ENCODE measurements at regions not wholly inside any gene's neighbourhood (a gene's known extent, or its start where the extent isn't known, plus 50 kb on each side); places are given as distances from the start of the nearest gene placed in this dataset.

DNA sequence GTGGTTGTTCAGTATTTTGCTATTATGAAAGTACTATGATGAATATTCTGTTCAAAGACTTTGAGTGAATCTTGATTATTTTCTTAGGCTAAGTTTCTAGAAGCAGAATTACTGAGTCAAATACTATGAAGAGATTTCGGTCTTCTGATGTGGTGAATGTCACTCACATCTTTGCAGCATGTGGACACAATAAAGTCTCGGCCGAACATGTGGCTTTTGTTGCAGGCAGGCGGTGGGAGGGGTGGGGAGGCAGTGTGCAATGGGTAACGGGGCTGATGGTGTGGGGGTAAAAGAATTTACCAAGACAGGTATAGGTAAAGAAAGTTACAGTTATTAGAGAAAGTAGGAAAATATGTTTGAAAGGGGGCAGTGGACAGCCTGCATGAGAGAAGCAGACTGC is 156.4 kb upstream of the DTNBP1 start:
- Histone ChIP-seq H3K27ac (ENCODE audit: low read depth in 2 of 2, low read length in 2 of 2) (no peak overlapping the region), H3K9ac (ENCODE audit: low read length in 3 of 3) (no peak overlapping the region), H3K4me3 (ENCODE audit: low read length in 3 of 3) (no peak overlapping the region), H3K36me3 (ENCODE audit: control insufficient read depth in 2 of 3, insufficient read depth in 3 of 3, low read length in 3 of 3) (no peaks in the 10 kb centered on the region), H3K4me1 (ENCODE audit: control insufficient read depth in 2 of 3, insufficient read depth in 2 of 3, low read depth in 1 of 3, low read length in 3 of 3) (no peaks in the 10 kb centered on the region), H3K9me3 (ENCODE audit: control insufficient read depth in 2 of 3, insufficient read depth in 1 of 3, low read length in 3 of 3) (no peaks in the 10 kb centered on the region), H3K27me3 (ENCODE audit: control insufficient read depth, insufficient read depth, low read length) (no peaks in the 10 kb centered on the region)
- intact Hi-C loops (cut with DNase I) = no loop called here
- FAIRE-seq = no peak
- no peak for DNase-seq
- TF ChIP-seq, protein P1, sequence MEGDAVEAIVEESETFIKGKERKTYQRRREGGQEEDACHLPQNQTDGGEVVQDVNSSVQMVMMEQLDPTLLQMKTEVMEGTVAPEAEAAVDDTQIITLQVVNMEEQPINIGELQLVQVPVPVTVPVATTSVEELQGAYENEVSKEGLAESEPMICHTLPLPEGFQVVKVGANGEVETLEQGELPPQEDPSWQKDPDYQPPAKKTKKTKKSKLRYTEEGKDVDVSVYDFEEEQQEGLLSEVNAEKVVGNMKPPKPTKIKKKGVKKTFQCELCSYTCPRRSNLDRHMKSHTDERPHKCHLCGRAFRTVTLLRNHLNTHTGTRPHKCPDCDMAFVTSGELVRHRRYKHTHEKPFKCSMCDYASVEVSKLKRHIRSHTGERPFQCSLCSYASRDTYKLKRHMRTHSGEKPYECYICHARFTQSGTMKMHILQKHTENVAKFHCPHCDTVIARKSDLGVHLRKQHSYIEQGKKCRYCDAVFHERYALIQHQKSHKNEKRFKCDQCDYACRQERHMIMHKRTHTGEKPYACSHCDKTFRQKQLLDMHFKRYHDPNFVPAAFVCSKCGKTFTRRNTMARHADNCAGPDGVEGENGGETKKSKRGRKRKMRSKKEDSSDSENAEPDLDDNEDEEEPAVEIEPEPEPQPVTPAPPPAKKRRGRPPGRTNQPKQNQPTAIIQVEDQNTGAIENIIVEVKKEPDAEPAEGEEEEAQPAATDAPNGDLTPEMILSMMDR (IDR thresholded peaks at IDR 0.05; ENCODE audit: borderline replicate concordance, extremely low read depth, insufficient read depth) = no peak

DNA sequence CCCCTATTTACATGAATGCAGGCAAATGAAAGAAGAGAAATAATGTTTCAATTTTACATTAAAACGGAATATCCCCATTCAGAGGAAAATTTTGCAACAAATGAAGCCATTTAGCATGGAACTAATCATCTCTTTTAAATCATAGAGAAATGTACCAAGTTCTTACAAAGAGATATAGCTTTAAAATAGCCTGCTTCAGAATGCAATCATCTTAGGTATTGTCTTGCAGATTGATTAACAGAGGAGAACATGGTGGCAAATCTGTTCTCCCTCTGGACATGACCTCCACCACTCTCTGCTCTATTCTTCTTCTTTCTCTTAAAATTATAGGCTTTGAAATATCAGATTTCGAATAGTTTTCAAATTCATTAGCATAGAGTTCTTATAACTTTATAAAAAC is 155.7 kb upstream of the DTNBP1 start:
- intact Hi-C loops (cut with DNase I) = no loop called here
- TF ChIP-seq, protein P1 (IDR thresholded peaks at IDR 0.05; ENCODE audit: borderline replicate concordance, extremely low read depth, insufficient read depth) = no peak
- Histone ChIP-seq H3K4me3 (ENCODE audit: low read length in 3 of 3) (no peak overlapping the region), H3K36me3 (ENCODE audit: control insufficient read depth in 2 of 3, insufficient read depth in 3 of 3, low read length in 3 of 3) (no peaks in the 10 kb centered on the region), H3K27ac (ENCODE audit: low read depth in 2 of 2, low read length in 2 of 2) (no peak overlapping the region), H3K27me3 (ENCODE audit: control insufficient read depth, insufficient read depth, low read length) (no peaks in the 10 kb centered on the region), H3K9me3 (ENCODE audit: control insufficient read depth in 2 of 3, insufficient read depth in 1 of 3, low read length in 3 of 3) (no peaks in the 10 kb centered on the region), H3K9ac (ENCODE audit: low read length in 3 of 3) (no peak overlapping the region), H3K4me1 (ENCODE audit: control insufficient read depth in 2 of 3, insufficient read depth in 2 of 3, low read depth in 1 of 3, low read length in 3 of 3) (no peaks in the 10 kb centered on the region)
- no peak for DNase-seq
- FAIRE-seq = no peak

DNA sequence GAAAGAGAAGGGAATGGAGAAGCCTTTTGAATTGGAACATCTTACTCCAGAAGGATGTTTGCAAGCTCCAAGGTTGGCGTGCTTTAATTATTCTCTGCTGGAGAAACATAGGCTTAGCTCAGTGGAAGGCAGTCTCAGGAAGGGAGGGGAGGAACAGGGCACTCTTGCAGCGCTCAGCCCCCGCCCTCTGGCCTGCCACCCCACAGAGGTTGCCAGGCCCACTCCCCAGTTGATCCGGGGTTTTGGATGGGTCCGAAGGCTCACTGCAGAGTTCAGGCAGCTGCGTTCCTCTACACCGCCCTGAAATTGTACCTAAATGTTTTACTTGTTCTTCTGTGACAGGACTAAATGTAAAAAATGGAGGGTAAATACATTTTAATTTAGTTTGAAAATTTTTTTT is 155.2 kb upstream of the DTNBP1 start:
- H3K4me1 ChIP-seq (ENCODE audit: control insufficient read depth in 2 of 3, insufficient read depth in 2 of 3, low read depth in 1 of 3, low read length in 3 of 3) = no peaks in the 10 kb centered on the region
- H3K9ac ChIP-seq (ENCODE audit: low read length in 3 of 3) = no peak overlapping the region
- no peak overlapping the region for H3K4me3 ChIP-seq (ENCODE audit: low read length in 3 of 3)
- DNase-seq (no peak), FAIRE-seq (no peak)
- intact Hi-C loops (cut with DNase I) = no loop called here
- H3K36me3 ChIP-seq (ENCODE audit: control insufficient read depth in 2 of 3, insufficient read depth in 3 of 3, low read length in 3 of 3) = no peaks in the 10 kb centered on the region
- TF ChIP-seq, protein P1 (IDR thresholded peaks at IDR 0.05; ENCODE audit: borderline replicate concordance, extremely low read depth, insufficient read depth) = no peak
- H3K9me3 ChIP-seq (ENCODE audit: control insufficient read depth in 2 of 3, insufficient read depth in 1 of 3, low read length in 3 of 3) = no peaks in the 10 kb centered on the region
- H3K27me3 ChIP-seq (ENCODE audit: control insufficient read depth, insufficient read depth, low read length) = no peaks in the 10 kb centered on the region
- no peak overlapping the region for H3K27ac ChIP-seq (ENCODE audit: low read depth in 2 of 2, low read length in 2 of 2)

DNA sequence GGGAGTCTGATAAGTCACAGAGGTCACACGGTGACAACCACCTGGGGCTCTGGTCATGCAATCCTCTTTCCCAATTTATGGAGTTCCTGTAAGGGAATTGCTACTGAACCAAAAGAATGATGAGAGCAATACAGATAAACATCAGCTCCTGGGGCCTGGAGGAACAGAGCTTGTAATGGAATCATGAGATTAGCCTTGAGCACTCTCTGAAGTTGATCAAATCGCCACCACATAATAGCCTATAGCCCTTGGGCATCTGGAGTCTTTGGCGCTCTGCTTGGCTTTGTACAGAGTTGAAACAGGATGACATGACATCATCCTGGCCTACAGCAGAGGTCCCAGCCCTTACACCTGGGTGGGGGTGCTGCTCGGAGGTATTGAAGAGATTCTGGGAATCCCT is 154.3 kb upstream of the DTNBP1 start:
- Histone ChIP-seq H3K36me3 (ENCODE audit: control insufficient read depth in 2 of 3, insufficient read depth in 3 of 3, low read length in 3 of 3) (no peaks in the 10 kb centered on the region), H3K27me3 (ENCODE audit: control insufficient read depth, insufficient read depth, low read length) (no peaks in the 10 kb centered on the region), H3K9ac (ENCODE audit: low read length in 3 of 3) (no peak overlapping the region), H3K4me3 (ENCODE audit: low read length in 3 of 3) (no peak overlapping the region), H3K27ac (ENCODE audit: low read depth in 2 of 2, low read length in 2 of 2) (no peak overlapping the region), H3K4me1 (ENCODE audit: control insufficient read depth in 2 of 3, insufficient read depth in 2 of 3, low read depth in 1 of 3, low read length in 3 of 3) (no peaks in the 10 kb centered on the region), H3K9me3 (ENCODE audit: control insufficient read depth in 2 of 3, insufficient read depth in 1 of 3, low read length in 3 of 3) (no peaks in the 10 kb centered on the region)
- intact Hi-C loops (cut with DNase I) = no loop called here
- TF ChIP-seq, protein P1 (IDR thresholded peaks at IDR 0.05; ENCODE audit: borderline replicate concordance, extremely low read depth, insufficient read depth) = no peak
- FAIRE-seq = no peak
- no peak for DNase-seq

All from kidney (tissue), 13 donors.